HG03558 (cell line): ENCODE measurements at regions not wholly inside any gene's neighbourhood (a gene's known extent, or its start where the extent isn't known, plus 50 kb on each side); places are given as distances from the start of the nearest gene placed in this dataset.
"Not testable (repeated sequence)": the region's sequence is repeated elsewhere in the genome, so short reads cannot be mapped to it uniquely, and the experiment has no call there.

Source experiments
- ATAC-seq: cut with Tn5 transposase; IDR thresholded peaks from one replicate; pipeline ENCODE4 v1.9.1; 2021; ENCODE audit warnings: moderate number of reproducible peaks; ENCODE audit not compliant: unreplicated experiment; ENCODE audit errors: extremely low read depth

DNA sequence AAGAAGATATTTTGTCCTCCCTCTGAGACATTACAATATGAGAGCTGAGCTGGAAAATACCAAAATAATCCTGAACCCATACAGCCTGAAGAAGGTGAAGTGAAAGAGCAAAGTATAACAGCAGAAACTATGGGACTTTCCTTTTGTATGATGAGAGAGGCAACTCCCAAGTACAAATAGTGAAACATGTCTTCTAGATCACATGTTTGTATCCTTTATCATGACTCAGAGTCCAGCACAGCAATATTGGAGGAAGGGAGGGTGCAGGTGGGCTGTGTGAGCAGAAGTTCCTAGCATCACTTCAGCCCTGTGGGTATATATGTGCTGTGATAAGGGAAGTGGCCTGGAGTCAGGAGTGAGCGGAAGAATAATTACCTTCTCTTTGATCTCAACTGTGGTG, 265.6 kb upstream of the NRXN1 start:
- ATAC-seq = no peak

DNA sequence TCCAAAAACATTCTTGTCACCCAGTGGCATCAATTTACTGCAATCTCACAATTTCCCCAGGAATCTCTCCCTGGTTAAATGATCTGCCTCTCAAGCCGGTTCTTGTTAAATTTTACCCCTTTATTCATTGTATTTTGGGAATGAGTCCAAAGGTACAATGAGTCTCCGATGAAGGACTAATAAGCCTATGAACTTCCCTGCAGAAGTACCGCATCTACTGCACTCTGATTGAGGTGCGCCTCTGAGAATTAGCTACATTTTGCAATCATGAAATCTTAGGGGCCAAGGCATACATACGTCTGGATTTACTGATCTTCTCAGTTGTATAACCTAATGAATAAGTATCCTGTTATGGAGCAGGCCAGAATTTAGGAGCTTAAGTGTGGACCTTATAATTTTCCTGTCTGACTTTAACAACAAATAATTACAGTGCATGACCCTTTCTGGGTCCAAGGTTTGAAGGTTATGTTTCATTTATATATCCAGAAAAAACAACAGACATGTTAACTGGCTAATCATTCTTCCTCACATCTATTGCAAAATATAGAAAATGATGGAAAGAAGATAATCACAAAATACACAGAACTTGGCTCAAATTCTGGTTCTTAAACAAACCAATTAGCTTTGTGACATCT, 261.8 kb upstream of the NRXN1 start:
- no peak for ATAC-seq

DNA sequence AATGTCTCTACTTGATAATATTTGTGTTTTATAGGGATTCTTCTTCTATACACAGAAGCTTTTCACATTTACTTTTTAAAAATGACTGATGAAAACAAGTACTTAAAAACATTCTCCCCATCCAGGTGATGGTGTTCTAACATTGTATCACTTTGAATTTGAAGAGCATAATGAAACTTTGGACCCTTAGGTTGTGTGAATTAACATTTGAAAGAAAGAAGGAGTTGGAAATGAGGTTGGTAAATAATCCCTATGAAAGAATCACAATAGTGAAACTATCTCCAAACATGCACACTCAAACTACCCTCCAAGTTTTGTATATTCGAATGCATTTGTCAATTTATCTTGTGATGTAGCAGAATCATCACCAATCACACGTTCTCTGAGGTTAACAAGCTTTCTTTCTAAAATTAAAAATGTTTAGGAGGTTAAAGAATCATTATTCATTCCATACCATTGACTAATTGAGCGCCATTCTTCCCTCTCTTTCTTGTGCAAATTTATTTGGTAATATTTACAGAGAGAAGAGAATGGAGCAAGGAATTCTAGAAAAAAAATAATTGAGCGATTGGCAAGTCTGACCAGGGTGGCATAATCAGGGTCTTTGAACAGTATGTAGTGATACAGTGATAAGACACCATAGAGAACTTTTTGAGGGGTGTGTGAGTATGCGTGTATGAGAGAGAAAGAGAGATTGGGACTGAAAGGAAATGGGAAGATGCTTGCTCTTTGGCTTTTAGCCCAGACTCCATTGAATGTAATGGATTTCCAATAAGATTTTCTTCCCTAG, 260.0 kb upstream of the NRXN1 start:
- no peak for ATAC-seq

DNA sequence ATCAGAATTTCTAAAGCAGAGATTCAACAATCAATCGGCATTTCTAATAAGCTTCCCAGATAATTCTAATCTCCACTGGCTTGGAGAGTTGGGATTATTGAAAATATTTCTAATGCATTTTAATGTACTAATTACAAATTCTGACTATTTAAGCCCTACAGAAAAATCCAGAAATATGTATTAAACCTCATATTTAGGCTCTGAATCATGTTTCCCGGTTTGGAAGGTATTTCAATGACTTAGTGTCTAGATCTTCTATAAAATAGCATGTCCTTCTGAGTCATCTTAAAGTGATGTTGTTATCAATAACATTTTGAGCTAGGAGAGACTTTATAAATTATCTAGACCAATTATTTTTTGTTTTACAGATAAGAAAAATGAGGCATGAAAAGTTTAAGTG, 258.8 kb upstream of the NRXN1 start:
- no peak for ATAC-seq

DNA sequence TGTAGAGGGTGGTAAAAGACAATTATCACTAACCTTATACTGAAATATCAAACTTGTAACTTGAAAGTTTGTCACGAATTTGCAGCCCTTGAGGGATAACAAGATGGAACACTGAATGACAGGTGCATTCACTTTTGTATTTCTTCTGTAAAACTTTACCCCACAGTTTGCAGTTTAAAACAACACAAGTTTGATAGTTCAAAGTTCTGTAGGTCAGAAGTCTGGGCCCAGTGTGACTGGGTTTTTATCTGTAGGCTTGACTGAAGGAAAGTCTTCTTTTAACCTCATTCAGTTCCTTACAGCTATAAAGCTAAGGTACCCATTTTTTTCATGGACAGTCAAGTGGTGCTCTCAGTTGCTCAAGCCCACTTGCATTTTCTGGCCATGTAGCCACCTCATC, 257.1 kb upstream of the NRXN1 start:
- ATAC-seq = no peak

DNA sequence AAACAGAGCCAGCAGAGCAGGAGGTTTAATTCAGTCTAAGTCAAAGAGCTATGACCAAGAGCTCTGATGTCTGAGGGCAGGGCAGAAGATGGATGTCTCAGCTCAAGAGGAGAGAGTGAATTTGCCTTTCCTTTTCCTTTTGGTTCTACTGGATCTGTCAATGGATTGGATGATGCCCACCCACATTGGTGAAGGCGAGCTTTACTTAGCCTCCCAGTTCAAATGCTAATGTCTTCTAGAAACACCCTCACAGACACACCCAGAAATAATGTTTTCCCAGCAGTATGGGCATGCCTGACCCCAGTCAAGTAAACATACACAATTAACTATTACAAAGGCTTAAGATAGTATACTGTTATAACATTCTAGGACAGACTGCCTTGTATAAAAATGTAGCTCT, 236.3 kb upstream of the NRXN1 start:
- no peak for ATAC-seq

DNA sequence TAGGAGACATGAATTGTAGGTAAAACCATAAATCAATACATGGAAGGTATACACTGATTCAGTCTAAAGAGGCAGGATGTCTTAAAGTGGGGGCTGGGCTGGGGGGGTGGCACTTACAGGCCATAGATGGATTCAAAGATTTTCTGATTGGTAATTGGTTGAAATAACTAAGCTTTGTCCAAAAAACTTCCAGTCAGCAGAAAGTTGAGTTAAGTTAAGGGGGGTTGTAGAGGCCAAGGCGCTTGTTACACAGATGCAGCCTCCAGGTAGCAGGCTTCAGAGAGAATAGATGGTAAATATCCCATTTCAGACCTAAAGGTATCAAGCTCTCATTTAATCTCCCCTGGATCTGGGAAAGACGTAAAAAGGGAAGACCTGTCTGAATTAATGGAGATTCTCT, 233.6 kb upstream of the NRXN1 start:
- ATAC-seq = no peak

DNA sequence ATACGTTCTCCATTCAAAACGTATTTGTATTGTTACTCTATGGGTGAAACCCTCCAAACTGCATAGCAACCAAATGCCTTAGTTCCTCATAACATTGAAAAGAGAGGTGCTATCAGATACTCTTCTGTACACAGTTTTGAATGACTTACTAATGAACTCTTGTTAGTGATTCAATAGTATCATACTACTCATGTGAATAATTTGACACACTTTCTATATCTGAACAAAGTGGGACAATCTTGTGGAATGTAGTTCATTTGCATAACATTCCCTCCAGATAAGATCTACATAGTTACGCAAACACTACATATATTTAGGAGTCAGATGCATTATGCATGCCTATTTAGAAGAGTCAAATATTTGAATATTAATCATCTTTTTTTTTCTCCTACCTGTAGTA, 232.0 kb upstream of the NRXN1 start:
- no peak for ATAC-seq

DNA sequence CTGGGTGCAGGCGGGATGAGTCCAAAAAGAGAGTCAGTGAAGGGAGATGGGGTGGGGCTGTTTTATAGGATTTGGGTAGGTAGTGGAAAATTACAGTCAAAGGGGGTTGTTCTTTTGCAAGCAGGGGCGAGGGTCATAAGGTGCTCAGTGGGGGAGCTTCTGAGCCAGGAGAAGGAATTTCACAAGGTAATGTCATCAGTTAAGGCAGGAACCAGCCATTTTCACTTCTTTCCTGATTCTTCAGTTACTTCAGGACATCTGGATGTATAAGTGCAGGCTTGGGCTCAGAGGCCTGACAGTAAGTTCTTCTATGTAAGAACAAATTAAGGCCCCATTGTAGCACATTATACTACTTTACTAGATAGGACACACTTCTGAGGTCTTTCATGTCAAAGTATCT, 231.2 kb upstream of the NRXN1 start:
- not testable (repeated sequence) for ATAC-seq

DNA sequence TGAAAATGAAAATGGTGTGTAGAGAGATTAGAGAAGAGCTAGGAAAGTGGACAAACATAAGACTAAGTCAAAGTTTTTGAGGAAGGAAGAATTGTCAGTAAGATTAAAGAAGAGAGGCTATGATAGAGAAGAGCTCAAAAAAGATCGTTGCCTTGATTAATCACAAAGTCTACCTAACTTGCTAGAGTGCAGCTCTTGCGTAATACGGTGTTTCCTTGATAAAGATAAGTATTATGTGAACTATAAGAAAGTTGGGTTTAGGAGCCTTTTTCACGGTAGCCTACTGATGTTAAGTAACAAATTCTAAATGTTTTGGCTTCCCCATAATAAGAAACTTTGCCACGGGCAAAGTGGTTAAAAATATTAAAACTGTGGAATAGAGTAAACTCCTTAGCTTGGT, 226.4 kb upstream of the NRXN1 start:
- ATAC-seq = no peak

DNA sequence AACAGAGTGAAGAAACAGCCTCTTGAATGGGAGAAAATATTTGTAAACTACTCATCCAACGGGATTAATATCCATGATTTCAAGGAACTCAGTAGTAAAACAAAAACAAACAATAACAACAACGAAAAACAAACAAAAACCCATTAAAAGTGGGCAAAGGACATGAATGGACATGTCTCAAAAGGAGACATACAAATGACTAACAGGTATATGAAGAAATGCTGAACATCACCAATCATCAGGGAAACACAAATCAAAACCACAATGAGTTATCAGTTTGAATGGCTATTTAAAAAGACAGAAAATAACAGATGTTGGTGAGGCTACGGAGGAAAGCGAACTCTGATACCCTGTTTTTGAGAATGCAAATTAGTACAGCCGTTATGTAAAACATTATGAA, 224.8 kb upstream of the NRXN1 start:
- ATAC-seq = no peak

DNA sequence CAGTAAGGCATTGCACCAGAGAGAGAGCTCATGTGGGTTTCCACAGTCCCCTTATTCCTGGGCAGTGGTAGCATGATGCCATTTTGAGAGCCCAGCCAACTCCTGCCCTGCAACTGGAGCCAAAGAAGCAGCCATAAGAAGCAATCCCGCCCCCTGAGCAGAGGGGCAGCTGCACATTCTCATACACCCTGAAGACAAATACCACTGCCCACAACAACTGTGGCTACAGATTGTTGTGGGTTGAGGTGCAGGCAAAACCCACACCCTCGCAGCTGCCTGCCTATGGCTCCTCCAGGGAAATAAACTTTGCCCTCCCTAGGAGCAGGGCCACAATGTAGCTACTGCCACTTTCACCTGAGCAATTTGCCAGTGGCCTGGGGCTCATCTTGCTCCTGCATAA, 219.4 kb upstream of the NRXN1 start:
- ATAC-seq = no peak

DNA sequence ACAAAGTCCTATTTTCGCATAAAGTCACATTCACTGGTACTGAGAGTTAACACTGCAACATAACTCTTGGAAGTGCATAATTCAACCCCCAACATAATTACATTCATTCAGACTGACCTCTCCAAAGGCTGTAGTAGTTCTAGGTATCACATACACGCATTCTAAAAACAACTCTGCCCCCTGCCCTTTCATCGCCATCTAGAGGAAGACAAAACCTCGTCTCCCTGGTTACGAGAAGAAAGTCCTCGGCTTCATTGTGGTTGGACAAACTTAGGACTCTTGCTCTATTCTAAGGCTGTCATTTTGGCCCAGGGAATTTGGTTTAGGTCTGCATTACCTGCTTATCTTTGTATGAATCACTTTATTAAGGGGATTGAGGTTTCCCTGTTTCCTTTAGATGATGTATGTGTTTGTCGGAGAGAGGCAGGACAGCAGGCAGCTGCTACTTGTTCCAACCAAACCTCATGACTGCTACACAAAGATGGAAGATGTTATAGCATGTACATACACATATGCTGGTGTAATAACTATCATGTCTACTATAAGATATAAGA, 215.4 kb upstream of the NRXN1 start:
- ATAC-seq = no peak

DNA sequence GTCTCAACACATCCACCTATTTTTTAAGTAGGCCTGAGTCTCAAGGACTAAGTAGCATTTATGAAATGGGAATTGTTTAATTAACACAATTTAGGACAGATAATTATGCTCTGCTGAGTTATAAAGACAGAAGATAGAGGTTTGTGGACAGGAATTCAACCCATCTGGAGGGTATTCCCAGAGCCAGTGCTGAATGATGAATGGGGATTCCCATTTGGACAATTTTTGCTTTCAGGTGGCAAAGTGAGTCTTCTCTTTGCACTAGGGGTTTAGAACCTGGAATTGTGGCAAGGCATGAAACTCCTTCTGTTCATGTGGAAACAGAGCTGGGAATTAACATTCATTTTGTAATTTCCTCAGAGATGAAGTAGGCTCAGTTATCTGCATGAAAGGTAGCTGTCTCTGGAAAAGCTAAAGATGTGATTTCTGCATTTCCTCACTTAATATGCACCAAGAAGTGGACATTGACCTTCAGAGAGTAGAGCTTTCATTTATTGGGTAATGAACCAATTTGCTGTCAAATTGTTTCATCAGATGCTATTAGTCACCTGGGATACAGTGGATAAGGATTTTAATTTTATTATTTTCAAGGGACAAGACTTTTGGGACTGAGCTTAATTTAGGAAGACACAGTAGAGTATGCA, 212.1 kb upstream of the NRXN1 start:
- no peak for ATAC-seq

DNA sequence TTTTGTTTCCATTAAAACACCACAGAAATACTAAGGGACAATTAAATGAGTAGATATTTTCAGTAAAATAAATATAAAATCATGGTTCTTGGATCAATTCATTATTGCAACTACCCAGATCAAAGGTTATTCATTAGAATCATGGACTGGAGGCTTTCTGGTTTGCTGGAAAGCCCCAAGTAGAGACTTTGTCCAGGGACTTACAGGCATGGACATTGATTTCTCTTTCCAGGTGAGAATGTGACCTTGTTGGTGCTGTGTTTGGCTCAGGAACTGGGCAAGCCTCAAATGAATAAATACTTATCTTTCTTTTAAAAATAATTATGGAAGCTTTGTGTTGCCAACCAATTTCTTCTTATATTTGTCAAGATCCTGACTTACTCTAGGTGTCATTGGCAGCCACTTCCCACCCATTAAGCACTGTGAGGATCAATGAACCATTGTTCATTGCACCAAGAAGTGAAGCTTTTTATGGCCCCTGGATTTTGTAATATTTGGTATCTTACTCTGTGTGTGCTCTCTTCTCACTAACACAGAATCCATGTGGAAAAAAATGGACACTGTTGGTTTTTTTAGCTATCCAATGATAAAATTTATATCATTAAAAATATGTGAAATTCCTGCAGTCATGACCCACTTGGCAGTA, 205.8 kb upstream of the NRXN1 start:
- ATAC-seq = no peak

DNA sequence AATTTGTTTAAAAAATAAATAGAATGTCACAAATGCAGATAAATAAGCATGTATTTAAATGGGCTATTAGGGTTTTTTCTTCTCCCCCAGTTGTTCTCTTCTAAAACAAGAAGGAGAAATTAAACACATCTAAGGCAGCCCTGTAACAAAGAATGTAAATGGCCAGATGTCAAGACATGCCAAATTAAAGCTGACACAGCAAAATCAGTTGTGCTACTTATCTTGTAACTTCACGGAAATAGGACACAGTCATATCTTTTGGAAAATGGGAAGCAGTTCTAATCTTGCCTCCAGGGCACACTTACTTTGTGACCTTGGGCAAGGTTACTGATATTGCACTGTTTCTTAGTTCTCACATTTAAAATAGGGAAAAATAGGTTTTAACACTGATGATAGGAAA, 200.1 kb upstream of the NRXN1 start:
- no peak for ATAC-seq

DNA sequence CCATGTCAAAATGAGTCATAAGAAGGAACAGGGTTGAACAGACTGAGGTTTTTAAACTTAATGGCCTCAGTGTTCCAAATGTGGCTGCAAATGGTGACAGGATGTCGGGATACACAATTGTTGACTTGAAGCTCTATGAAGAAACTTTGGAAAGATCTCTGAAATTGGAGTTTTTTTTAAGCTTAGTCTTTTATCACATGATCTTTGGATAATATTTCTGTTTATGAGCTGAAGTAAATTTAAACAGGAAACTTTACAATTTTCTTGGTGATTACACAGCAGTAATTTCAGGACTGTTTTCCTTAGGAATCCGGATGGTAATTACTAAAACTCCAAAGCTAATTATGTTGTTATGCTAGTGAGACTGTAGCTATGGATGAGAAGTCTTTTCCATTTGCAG, 199.1 kb upstream of the NRXN1 start:
- no peak for ATAC-seq

DNA sequence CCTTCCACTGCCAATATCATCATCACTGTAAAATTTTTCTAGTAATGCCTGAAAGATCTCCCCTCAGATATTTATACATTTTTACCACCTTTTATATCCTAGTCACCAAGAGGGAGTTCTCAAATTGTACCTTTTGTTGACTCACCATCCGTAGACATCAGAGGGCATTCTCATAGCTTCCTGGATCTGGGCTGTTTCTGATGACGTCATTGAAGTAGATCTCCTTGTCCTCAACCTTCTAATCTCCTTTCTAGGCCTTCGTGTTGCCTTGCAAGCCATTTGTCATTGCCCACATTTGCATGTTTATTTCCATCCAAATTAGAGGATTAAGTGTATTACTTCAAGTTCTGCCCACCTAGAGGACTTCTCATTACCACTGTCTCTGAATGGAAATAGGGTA, 193.4 kb upstream of the NRXN1 start:
- ATAC-seq = no peak

DNA sequence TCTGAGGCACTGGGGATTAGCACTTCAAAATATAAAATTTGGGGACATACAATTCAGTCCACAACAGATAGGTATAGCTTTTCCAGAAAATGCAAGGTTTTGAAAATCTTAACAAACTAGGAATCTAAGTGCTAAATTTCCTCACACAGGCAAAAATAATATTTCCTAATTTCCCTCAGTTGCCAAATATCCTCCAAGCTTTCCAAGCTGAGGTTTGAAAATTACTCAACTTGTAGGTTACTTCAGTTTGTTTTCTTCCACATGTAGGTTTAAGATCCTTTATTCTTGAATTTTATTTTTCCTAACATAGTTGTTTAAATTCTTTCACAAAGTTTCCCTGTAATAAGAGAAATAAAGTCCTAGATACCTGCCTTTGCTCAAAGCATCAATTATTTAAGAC, 192.9 kb upstream of the NRXN1 start:
- no peak for ATAC-seq

DNA sequence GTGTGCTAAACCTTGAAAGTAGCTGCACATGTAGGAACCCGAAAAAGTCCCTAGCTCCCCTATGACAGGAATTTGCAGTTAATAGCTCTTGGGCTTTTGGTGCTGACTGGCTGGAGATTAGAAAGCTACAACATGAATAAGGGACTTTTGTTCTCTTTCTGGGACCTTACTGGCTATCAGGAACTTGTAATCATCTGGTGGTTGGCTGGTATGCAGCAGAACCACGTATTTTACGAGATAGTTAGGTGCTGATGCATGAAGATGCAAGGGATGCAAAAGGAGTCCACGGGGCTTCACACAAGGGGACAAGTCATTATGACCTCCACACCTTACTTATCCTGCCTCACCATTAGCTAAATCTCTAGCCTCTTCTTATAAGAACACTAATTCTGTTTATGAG, 190.2 kb upstream of the NRXN1 start:
- no peak for ATAC-seq

DNA sequence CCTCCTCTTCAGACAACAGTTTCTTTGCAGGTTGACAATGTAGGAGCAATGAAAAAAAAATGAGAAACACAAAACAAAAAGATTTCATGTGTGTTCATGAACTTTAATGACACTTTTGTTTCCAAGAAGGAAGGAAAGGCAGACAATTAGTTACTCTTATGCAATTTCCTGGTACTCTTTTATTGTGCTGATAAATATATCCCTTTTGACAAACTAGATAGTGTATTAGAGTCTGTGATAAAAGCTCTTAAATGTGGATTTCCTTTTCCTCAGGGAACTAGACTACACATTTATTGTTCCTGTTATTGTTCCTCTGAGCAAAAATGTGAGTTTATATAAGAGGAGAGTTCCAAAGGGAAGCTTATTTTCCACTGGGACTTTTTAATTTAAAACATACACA, 188.7 kb upstream of the NRXN1 start:
- ATAC-seq = no peak
